ENCODE measurements at regions not wholly inside any gene's neighbourhood (a gene's known extent, or its start where the extent isn't known, plus 50 kb on each side); places are given as distances from the start of the nearest gene placed in this dataset.

GRCh38 chr14:21894003-21894897, 220.6 kb upstream of the OR4E1 start:
- ChIA-PET POLR2A (no interaction called here), CTCF (no interaction called here)
- H3K4me3 Mint-ChIP-seq, result no peak overlapping the region
- no peak for DNase-seq
- H3K79me2 ChIP-seq (ENCODE audit: control insufficient read depth, insufficient read depth, low read length), result no peaks in the 10 kb centered on the region
- no peak overlapping the region for H3K4me2 ChIP-seq (replicated peaks; ENCODE audit: low read depth, low read length, poor library complexity, severe bottlenecking)
- no peaks in the 10 kb centered on the region for H3K9me3 ChIP-seq (ENCODE audit: control extremely low read depth in 1 of 3, control insufficient read depth in 2 of 3, insufficient read depth in 1 of 3, low read length in 2 of 3)
- no peak overlapping the region for H3K27ac ChIP-seq (ENCODE audit: low read length in 2 of 2)
- H3K4me1 Mint-ChIP-seq, result peaks cover 1% of the 10 kb centered on the region
- no peak overlapping the region for H3K9ac ChIP-seq (ENCODE audit: low read length)
- H3K27me3 ChIP-seq (replicated peaks in 1 of 4; ENCODE audit: control extremely low read depth in 1 of 4, control insufficient read depth in 3 of 4, insufficient read depth in 4 of 4, low read length in 3 of 4), result peaks cover 0 to 16% (median 6%) of the 10 kb centered on the region in 4 experiments
- peaks cover 55% of the 10 kb centered on the region for H3K27me3 Mint-ChIP-seq
- no peaks in the 10 kb centered on the region for H4K20me1 ChIP-seq (ENCODE audit: control insufficient read depth, insufficient read depth, low read length, poor library complexity, severe bottlenecking)
- no peak overlapping the region for H2AFZ ChIP-seq (ENCODE audit: insufficient read depth, low read depth, low read length, poor library complexity, severe bottlenecking)
- no peak overlapping the region for H3K27ac Mint-ChIP-seq
- ATAC-seq (ENCODE audit: low read depth), result no peak
- no peaks in the 10 kb centered on the region for H3K9me3 Mint-ChIP-seq (ENCODE audit: insufficient read depth)
- TF ChIP-seq CTCF (IDR thresholded peaks at IDR 0.05), result peak; percentile 48
- TF ChIP-seq EZH2 (IDR thresholded peaks at IDR 0.05; ENCODE audit: borderline replicate concordance, insufficient read depth, low read depth, low read length, poor library complexity, severe bottlenecking), result no peak
- intact Hi-C loops (cut with micrococcal nuclease), result no loop called here
- H3K4me3 ChIP-seq (ENCODE audit: control extremely low read depth in 1 of 5, extremely low read depth in 1 of 5, insufficient read depth in 1 of 5, low read depth in 2 of 5, low read length in 4 of 5), result no peak overlapping the region
- 75% methylated on average over 4 of the region's 13 CpGs for WGBS (ENCODE audit: insufficient coverage)
- H3K36me3 ChIP-seq (replicated peaks in 1 of 2; ENCODE audit: control extremely low read depth in 1 of 2, control insufficient read depth in 1 of 2, extremely low read depth in 1 of 2, insufficient read depth in 2 of 2, low read length in 1 of 2), result no peaks in the 10 kb centered on the region
- no peaks in the 10 kb centered on the region for H3K4me1 ChIP-seq (ENCODE audit: control insufficient read depth in 2 of 2, insufficient read depth in 2 of 2, low read length in 2 of 2)

GRCh38 chr14:21891921-21892320, 218.3 kb upstream of the OR4E1 start:
- intact Hi-C loops (cut with micrococcal nuclease), result no loop called here
- Mint-ChIP-seq H3K27ac (no peak overlapping the region), H3K27me3 (peaks cover 69% of the 10 kb centered on the region), H3K4me3 (no peak overlapping the region), H3K9me3 (ENCODE audit: insufficient read depth) (no peaks in the 10 kb centered on the region), H3K4me1 (peaks cover 1% of the 10 kb centered on the region)
- WGBS (ENCODE audit: insufficient coverage), result no CpG with 5 or more reads among the region's 1 CpG
- no peak for DNase-seq
- CTCF ChIA-PET, result no interaction called here
- no peak overlapping the region for H3K4me3 ChIP-seq (ENCODE audit: control extremely low read depth in 1 of 5, extremely low read depth in 1 of 5, insufficient read depth in 1 of 5, low read depth in 2 of 5, low read length in 4 of 5)
- ATAC-seq (ENCODE audit: low read depth), result no peak
- no peaks in the 10 kb centered on the region for H4K20me1 ChIP-seq (ENCODE audit: control insufficient read depth, insufficient read depth, low read length, poor library complexity, severe bottlenecking)
- H3K4me2 ChIP-seq (replicated peaks; ENCODE audit: low read depth, low read length, poor library complexity, severe bottlenecking), result no peak overlapping the region
- H2AFZ ChIP-seq (ENCODE audit: insufficient read depth, low read depth, low read length, poor library complexity, severe bottlenecking), result no peak overlapping the region
- peaks cover 0 to 18% (median 6%) of the 10 kb centered on the region in 4 experiments for H3K27me3 ChIP-seq (replicated peaks in 1 of 4; ENCODE audit: control extremely low read depth in 1 of 4, control insufficient read depth in 3 of 4, insufficient read depth in 4 of 4, low read length in 3 of 4)
- no peak for TF ChIP-seq CTCF (IDR thresholded peaks at IDR 0.05)
- no peak overlapping the region for H3K27ac ChIP-seq (ENCODE audit: low read length in 2 of 2)
- H3K9ac ChIP-seq (ENCODE audit: low read length), result no peak overlapping the region
- H3K36me3 ChIP-seq (replicated peaks in 1 of 2; ENCODE audit: control extremely low read depth in 1 of 2, control insufficient read depth in 1 of 2, extremely low read depth in 1 of 2, insufficient read depth in 2 of 2, low read length in 1 of 2), result no peaks in the 10 kb centered on the region
- no peaks in the 10 kb centered on the region for H3K9me3 ChIP-seq (ENCODE audit: control extremely low read depth in 1 of 3, control insufficient read depth in 2 of 3, insufficient read depth in 1 of 3, low read length in 2 of 3)
- no peaks in the 10 kb centered on the region for H3K79me2 ChIP-seq (ENCODE audit: control insufficient read depth, insufficient read depth, low read length)
- no peaks in the 10 kb centered on the region for H3K4me1 ChIP-seq (ENCODE audit: control insufficient read depth in 2 of 2, insufficient read depth in 2 of 2, low read length in 2 of 2)
- POLR2A ChIA-PET, result no interaction called here
